Islet precursor cell (in vitro differentiated cells): ENCODE measurements at regions not wholly inside any gene's neighbourhood (a gene's known extent, or its start where the extent isn't known, plus 50 kb on each side); places are given as distances from the start of the nearest gene placed in this dataset.

ENCODE experiments used
- DNase-seq: peaks from one replicate; pipeline ENCODE4 v3.0.0-alpha.2; 2018

DNA sequence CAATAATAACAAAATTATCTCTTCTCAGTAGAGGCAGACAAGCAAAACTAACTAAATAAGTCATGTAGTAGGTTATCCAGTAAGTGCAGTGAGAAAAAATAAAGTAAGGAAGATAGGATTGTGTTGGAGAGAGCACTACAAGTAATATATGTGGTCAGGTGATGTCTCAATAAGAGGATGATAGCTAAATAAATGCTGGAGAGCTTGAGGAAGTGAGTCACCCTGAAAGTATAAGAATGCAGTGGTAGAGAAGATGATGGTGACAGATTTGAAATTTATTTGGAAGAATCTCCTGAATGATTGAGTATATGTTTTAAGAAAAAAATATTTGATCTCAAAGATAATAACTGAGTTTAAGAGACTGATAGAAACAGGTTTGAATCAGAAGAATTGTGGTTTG lies 152.2 kb upstream of the PRR20A start:
- no peak for DNase-seq

- DNase-seq, result no peak
Measured at GRCh38 chr13:57003682-57004081, 137.0 kb upstream of the PRR20A start.

DNA sequence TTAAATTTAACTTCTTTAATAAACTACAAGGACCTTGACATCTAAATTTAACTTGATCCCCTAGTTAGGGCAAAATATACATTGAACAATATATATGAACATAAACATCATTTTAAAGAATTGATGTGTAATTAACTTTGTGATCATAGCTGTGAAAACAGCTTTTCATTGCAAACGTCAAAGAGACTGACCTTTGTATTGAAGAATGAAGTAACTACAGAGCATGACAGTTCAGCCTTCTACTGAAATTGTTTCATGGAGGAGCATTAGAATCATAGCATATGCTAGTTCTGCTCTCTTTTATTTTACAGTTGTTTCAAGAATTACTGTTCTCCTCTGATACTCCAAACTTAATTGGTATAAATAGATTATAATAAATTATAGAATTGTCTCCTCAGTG lies 123.4 kb upstream of the PRR20A start:
- DNase-seq, result no peak

DNA sequence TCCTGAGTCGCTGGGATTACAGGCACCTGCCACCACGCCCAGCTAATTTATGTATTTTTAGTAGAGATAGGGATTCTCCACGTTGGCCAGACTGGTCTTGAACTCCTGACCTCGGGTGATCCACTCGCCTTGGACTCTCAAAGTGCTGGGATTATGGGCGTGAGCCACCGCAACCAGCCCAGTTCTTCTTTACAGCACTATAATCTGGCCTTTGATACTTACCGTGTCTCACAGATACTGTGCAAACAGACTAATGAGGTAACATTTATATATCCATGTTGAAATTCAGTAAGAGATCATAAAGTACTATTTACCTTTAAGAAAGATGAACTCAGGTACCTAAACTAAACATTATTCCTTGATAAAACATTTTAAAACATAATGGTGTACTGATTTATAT lies 121.8 kb upstream of the PRR20A start:
- no peak for DNase-seq

GRCh38 chr13:57030671-57031070 lies 110.0 kb upstream of the PRR20A start:
- DNase-seq, result no peak

DNA sequence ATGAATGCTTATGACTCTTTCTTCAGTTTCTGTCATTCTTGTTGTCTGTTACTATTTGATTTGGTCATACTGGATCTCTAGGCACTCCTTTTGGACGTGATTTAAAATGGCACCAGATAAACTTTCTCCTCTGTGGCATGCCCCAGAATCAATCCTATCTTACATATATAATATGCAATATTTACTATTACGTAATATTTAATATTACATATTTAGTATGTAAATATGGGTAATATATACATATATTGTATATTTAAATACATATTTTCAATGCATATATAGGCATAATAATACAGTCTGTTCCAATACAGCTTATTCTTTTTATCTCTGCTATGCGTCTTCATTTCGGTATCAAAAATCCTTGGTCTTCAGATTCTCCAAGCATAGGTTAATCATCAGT lies 104.4 kb upstream of the PRR20A start:
- no peak for DNase-seq

GRCh38 chr13:57044910-57045309 lies 95.8 kb upstream of the PRR20A start:
- no peak for DNase-seq

GRCh38 chr13:57045826-57046546 lies 94.7 kb upstream of the PRR20A start:
- DNase-seq, result no peak

DNA sequence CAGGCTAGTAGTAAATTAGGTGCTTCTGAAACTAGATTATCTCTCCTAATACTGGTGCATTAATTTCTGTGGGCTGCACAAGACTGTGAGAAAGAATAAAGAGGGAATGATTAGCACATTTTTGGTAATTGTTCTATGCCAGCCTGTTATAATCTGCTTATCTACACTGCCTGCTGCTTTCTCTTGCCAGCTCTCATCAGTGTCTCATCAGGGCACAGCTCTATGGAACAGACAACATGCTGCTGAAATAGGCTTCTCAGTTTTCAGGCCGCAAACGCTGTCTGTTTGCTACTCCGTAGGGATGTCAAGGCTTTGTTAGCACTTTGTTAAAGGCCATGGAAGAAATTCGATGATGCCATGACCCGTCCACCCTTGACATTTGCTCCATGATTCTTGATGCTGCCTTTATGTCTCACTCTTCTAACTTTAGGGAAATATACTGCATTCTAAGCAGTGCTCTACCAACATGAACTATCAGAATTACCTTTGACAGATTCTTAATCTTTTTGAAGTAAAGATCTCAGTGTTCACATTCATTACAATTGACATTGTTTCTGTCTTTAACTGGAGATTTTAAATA lies 84.0 kb upstream of the PRR20A start:
- no peak for DNase-seq

- peak; percentile 58 for DNase-seq
Measured at GRCh38 chr13:57063007-57063406, 77.7 kb upstream of the PRR20A start.

DNA sequence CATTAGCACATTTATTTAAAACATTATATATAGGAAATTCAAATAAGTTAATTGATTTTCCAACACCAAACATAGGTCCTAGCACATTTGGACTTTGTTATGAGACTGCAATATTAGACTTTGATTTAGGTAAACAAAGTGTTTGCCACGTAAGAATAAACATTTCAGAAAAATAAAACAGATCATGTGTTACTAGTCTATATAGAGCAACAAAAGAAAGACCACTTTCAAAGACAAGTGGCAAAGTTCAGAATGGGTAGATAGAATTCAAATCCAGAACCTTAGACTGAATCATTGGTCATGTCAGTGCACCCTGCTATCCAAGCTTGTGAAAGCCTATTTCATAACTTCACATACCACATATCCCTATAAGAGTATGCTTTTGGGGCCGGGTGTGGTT lies 66.7 kb upstream of the PRR20A start:
- DNase-seq, result no peak

GRCh38 chr13:57075588-57075987 lies 65.1 kb upstream of the PRR20A start:
- DNase-seq, result no peak

DNA sequence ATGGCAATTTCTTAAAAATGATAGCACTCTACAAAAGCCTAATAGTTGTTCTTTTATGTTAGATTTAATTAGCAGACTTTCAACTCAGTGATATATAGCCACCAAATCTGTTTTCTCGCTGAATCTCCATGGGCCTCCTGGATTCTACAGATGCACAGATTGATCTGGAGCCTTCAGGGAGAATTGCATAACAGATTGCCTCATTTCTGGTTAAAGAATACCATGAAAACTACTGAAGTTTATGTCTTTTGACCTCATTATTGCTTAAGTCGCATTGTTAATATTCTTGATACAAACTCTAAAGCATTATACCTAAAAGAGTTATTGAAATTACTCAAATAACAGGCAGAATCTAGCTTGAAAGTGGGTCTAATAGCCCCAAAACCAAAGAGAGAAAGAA lies 53.7 kb upstream of the PRR20A start:
- DNase-seq, result no peak
